Caki2 (cell line): ENCODE measurements at regions not wholly inside any gene's neighbourhood (a gene's known extent, or its start where the extent isn't known, plus 50 kb on each side); places are given as distances from the start of the nearest gene placed in this dataset.

Experiments
- DNase-seq: peaks from one replicate; pipeline ENCODE4 v3.0.0-alpha.2; 2015; ENCODE audit warnings: low read depth
- in situ Hi-C: cut with HindIII; loops from 2 replicates; pipeline ENCODE4 v1.10.0; 2016; ENCODE audit warnings: low sequenced_read_pairs, low pct_unique_long_range_greater_than_20kb, mixed read lengths

- in situ Hi-C loops: no loop called here
- no peak for DNase-seq
Measured at GRCh38 chr2:204081487-204082425, 145.2 kb downstream of the ICOS start.

GRCh38 chr2:204086167-204086566 lies 149.6 kb downstream of the ICOS start:
- in situ Hi-C loops: no loop called here
- no peak for DNase-seq

- in situ Hi-C loops: no loop called here
Measured at GRCh38 chr2:204089105-204089504, 152.5 kb downstream of the ICOS start.

GRCh38 chr2:204089574-204089973 lies 153.0 kb downstream of the ICOS start:
- in situ Hi-C loops: no loop called here
- DNase-seq: no peak

More at GRCh38 chr2:204089105-204089504, 152.5 kb downstream of the ICOS start:
- DNase-seq: no peak

- in situ Hi-C loops: no loop called here
- no peak for DNase-seq
Measured at GRCh38 chr2:204090021-204090420, 153.5 kb downstream of the ICOS start.

- no peak for DNase-seq
- in situ Hi-C loops: no loop called here
Measured at GRCh38 chr2:204104811-204105210, 168.2 kb downstream of the ICOS start.

GRCh38 chr2:204108330-204108751 lies 171.8 kb downstream of the ICOS start:
- in situ Hi-C loops: no loop called here
- DNase-seq: peak; percentile 4

- DNase-seq: no peak
- in situ Hi-C loops: no loop called here
Measured at GRCh38 chr2:204108781-204109295, 172.3 kb downstream of the ICOS start.

- DNase-seq: no peak
- in situ Hi-C loops: no loop called here
Measured at GRCh38 chr2:204109681-204110080, 173.1 kb downstream of the ICOS start.

- no peak for DNase-seq
- in situ Hi-C loops: no loop called here
Measured at GRCh38 chr2:204110338-204110741, 173.8 kb downstream of the ICOS start.

GRCh38 chr2:204110751-204111516 lies 174.4 kb downstream of the ICOS start:
- DNase-seq: no peak
- in situ Hi-C loops: no loop called here

GRCh38 chr2:204112084-204112770 lies 175.7 kb downstream of the ICOS start:
- in situ Hi-C loops: no loop called here
- DNase-seq: no peak

GRCh38 chr2:204114295-204115136 lies 178.0 kb downstream of the ICOS start:
- no peak for DNase-seq
- in situ Hi-C loops: no loop called here

- in situ Hi-C loops: no loop called here
- no peak for DNase-seq
Measured at GRCh38 chr2:204115137-204116056, 178.8 kb downstream of the ICOS start.

- DNase-seq: no peak
- in situ Hi-C loops: no loop called here
Measured at GRCh38 chr2:204116159-204116792, 179.7 kb downstream of the ICOS start.

- DNase-seq: no peak
- in situ Hi-C loops: no loop called here
Measured at GRCh38 chr2:204122425-204122824, 185.9 kb downstream of the ICOS start.
